ENCODE measurements at regions not wholly inside any gene's neighbourhood (a gene's known extent, or its start where the extent isn't known, plus 50 kb on each side); places are given as distances from the start of the nearest gene placed in this dataset.

- TF ChIP-seq, protein P1, sequence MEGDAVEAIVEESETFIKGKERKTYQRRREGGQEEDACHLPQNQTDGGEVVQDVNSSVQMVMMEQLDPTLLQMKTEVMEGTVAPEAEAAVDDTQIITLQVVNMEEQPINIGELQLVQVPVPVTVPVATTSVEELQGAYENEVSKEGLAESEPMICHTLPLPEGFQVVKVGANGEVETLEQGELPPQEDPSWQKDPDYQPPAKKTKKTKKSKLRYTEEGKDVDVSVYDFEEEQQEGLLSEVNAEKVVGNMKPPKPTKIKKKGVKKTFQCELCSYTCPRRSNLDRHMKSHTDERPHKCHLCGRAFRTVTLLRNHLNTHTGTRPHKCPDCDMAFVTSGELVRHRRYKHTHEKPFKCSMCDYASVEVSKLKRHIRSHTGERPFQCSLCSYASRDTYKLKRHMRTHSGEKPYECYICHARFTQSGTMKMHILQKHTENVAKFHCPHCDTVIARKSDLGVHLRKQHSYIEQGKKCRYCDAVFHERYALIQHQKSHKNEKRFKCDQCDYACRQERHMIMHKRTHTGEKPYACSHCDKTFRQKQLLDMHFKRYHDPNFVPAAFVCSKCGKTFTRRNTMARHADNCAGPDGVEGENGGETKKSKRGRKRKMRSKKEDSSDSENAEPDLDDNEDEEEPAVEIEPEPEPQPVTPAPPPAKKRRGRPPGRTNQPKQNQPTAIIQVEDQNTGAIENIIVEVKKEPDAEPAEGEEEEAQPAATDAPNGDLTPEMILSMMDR (IDR thresholded peaks at IDR 0.05; ENCODE audit: low read depth, low read length) = no peak
- TF ChIP-seq POLR2A (IDR thresholded peaks at IDR 0.05; ENCODE audit: extremely low read depth, insufficient read length) (no peak), MYC (IDR thresholded peaks at IDR 0.05; ENCODE audit: low read depth, low read length) (no peak), MAX (IDR thresholded peaks at IDR 0.05; ENCODE audit: low read depth, low read length) (no peak)
Measured at GRCh38 chr20:47993817-47994216, 208.5 kb upstream of the SULF2 start.
